GM21723 (cell line): ENCODE measurements at regions not wholly inside any gene's neighbourhood (a gene's known extent, or its start where the extent isn't known, plus 50 kb on each side); places are given as distances from the start of the nearest gene placed in this dataset.

ENCODE experiments used
- ATAC-seq: cut with Tn5 transposase; IDR thresholded peaks from one replicate; pipeline ENCODE4 v1.9.1; 2021; ENCODE audit warnings: mild to moderate bottlenecking, moderate library complexity; ENCODE audit not compliant: unreplicated experiment

- no peak for ATAC-seq
Measured at GRCh38 chr22:49086606-49087157, 741.0 kb downstream of the BRD1 start.

GRCh38 chr22:49086181-49086580 lies 741.5 kb downstream of the BRD1 start:
- ATAC-seq = no peak

DNA sequence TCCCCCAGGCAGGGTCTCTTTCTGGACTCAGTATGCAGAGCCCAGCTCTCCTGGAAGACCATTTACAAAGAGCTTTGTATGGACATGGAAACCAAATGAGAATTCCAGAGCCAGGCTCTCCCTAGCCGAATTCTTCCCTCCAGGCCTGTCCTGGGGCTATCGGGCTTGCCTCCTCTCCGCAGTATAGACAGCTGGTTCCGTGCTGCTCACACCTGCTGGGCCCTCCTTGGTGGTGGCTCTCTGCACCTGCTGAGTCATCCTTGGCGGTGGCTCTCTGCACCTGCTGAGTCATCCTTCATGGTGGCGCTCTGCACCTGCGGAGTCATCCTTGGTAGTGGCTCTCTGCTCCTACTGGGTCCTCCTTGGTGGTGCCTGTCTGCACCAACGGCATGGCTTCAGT lies 743.5 kb downstream of the BRD1 start:
- no peak for ATAC-seq

GRCh38 chr22:49083607-49084006 lies 744.1 kb downstream of the BRD1 start:
- ATAC-seq = no peak

- ATAC-seq = no peak
Measured at GRCh38 chr22:49082451-49082850, 745.2 kb downstream of the BRD1 start.

DNA sequence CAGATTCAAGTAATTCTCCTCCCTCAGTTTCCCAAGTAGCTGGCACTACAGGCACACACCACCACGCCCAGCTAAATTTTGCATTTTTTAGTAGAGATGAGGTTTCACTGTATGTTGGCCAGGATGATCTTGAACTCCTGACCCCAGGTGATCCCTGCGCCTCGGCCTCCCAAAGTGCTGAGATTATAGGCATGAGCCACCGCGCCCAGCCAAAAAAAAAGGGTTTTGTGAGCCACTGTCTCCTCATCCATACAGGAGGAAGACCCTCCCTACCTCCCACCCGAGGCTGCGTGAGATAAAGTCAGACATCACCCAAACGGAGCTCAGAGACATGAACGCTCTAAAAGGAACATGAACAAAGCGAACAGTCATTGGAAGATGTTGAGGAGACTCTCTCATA lies 745.7 kb downstream of the BRD1 start:
- no peak for ATAC-seq

- ATAC-seq = no peak
Measured at GRCh38 chr22:49081261-49081666, 746.4 kb downstream of the BRD1 start.

DNA sequence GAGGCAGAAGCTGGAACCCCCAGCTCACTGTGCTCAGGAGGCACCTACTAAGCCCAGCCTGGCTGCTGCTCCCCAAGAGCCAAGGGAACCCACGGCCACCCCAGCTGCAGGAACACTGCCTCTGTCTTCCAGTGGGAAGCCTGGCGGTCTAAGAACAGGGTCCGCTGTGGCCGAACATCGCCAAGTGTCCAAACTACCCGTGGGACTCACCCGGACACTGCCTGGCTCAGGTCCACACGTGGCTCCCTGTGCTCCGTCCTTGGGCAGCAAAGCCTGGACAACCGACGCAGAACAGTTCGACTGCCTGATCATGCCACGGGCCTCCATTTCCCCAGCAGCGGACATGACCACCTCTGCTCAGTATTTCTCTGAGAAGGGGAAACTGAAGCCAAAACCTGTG lies 747.0 kb downstream of the BRD1 start:
- ATAC-seq = no peak

DNA sequence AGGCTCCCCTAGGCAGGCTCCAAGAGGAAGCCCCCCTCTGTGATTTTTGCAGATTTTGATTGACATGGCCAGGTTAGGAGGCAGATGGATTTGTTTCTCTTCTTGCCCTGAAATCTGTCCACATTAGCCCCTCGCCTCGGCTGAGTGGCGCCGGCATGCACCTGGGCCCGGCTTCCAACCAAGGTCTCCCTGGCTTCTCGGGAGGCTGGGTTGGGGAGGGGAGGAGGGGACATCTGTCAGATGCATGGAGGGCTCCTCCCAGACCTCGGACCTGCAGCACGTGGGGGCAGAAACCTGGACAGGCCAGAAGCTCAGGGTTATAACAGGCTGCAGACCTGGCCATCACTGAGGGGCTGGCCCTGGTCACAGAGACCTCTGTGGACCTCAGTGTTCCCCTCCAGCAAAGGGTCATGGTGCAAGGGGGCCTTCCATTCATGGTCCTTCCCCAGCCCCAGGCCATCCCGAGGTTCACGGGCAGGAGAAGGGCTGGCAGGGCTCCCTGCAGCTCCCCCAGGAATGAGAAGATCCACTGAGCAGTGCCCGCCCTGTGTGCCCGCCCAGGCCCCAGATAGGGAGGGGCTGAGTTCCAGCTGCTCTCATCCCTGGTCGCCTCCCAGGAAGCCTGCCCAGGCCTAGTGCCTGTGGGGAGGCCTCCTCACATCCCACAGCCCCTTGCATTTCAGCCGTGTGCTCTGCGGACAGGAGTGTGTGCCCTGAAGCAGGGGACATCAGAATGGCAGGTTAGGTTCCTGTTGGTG lies 747.8 kb downstream of the BRD1 start:
- ATAC-seq = no peak

- ATAC-seq = no peak
Measured at GRCh38 chr22:49079027-49079725, 748.5 kb downstream of the BRD1 start.

DNA sequence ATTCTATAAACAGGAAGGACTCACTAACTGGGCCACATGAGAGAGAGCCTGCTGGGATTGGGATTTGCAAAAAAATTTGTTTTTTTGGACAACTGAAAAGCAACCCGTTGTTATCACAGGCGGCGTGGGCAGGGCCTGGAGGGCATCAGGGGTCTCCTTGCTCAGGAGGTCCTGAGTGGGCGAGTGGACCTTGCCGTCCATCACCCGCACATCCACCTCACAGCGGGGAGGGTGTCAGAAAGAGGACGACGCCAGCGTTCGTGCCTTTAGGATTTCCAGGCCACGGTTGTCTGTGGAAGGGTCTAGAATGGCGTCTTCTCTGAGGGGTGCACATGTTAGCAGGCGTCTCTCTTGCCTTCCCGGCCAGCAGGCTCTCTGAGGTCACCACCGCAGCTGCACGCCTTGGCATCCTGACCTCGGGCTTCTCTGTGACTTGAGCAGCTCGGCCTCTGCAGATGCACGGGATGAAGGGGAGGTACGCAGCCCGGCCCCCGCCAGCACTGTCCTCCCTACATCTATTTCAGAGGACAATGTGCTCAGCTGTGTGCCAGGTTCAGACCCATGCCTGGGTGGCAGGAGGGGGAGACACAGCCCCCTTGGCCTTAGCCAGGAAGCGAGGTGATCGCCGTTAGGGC lies 749.5 kb downstream of the BRD1 start:
- ATAC-seq = no peak

GRCh38 chr22:49077586-49077985 lies 750.1 kb downstream of the BRD1 start:
- ATAC-seq = no peak

- no peak for ATAC-seq
Measured at GRCh38 chr22:49077036-49077393, 750.7 kb downstream of the BRD1 start.

DNA sequence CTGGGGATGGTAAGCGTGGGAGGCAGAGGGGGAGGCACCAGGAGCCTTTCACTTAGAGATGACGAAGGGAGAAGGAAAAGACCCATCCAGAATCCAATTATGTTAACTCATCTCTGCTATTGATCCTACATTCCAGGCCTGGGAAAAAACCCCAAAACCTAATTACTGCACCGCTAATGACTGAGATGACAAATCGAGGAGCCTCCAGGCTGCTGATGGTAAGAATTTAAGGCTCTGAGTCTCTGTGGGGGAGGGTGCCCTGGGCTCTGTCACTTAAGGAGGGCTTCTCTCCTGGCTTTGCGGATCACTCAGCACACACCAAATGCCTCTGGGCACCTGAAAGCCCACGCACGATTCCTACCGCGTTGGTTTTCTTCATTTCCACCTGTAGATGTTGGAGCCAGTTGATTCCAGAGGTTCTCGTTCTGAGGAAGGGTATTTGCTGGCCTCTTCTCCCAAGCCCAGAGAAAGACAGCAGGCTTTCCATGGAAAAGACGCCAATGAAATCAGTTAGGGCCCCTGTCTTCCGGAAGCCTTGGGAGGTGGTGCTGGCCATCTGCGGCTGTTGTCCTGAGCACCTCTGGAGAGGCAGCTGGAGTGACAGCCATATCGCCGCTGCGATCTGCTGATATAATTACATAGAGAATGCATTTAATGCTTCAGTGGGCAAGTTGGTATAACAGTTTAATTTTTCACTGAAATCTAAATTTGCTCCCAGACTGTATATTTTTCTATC lies 751.2 kb downstream of the BRD1 start:
- no peak for ATAC-seq

DNA sequence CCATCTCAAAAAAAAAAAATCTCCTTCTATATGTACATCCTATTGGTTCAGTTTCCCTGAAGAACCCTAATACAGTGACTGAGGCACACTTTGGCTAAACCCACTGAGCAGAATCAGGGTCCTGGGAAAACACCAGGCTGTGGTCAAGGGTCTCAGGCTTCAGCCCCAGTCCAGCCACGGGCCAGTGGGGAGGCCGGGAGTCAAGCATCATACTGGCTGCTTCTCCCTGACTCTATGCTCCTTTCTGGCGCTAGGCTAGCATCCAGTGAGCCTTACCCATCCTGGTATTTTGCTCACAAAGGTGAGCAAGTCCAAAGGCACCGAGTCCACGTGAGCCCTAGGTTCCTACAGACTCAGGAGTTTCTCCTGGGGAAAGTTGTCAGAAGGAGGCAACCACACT lies 752.5 kb downstream of the BRD1 start:
- no peak for ATAC-seq

- ATAC-seq = no peak
Measured at GRCh38 chr22:49073873-49074417, 753.7 kb downstream of the BRD1 start.

- ATAC-seq = no peak
Measured at GRCh38 chr22:49072996-49073645, 754.6 kb downstream of the BRD1 start.

DNA sequence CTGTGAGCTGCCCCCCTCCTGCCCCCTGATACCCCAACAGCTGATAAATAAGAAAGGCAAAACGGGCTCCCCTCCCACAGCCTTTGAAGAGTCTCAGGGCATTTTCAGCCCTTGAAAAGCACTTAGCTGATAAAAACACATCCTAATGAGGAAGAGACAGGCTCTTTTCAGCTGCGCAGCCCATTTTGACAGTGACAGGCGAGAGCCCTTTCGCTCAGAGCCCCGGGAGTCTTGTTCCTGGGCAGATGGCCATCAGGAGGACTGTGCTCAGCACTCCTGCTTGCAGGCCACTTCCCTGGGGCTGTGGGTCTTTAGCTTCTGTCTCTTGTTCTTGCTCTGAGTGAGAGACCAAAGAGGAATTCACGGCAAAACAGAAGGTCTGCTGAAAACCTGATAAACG lies 757.2 kb downstream of the BRD1 start:
- ATAC-seq = no peak

GRCh38 chr22:49068861-49069500 lies 758.7 kb downstream of the BRD1 start:
- no peak for ATAC-seq

GRCh38 chr22:49067504-49067903 lies 760.2 kb downstream of the BRD1 start:
- ATAC-seq = no peak
